Suprapubic skin (tissue), 4 donors: ENCODE measurements at regions not wholly inside any gene's neighbourhood (a gene's known extent, or its start where the extent isn't known, plus 50 kb on each side); places are given as distances from the start of the nearest gene placed in this dataset.

Experiments used
- DNase-seq, 2 donors: peaks; one replicate each; pipeline ENCODE4 v3.0.0-alpha.2; 2019; ENCODE audit warnings: low spot score in 2 of 2
- H3K27ac ChIP-seq: fragments of 200-600 bp; sonication (generic); one replicate; pipeline ENCODE4 v1.5.1; 2019
- H3K27me3 ChIP-seq: fragments of 200-600 bp; sonication (generic); one replicate; pipeline ENCODE4 v1.5.1; 2019
- H3K36me3 ChIP-seq: fragments of 200-600 bp; sonication (generic); one replicate; pipeline ENCODE4 v1.5.1; 2019
- H3K4me1 ChIP-seq: fragments of 200-600 bp; sonication (generic); one replicate; pipeline ENCODE4 v1.5.1; 2019
- H3K4me3 ChIP-seq: fragments of 200-600 bp; sonication (generic); one replicate; pipeline ENCODE4 v1.5.1; 2019; ENCODE audit warnings: mild to moderate bottlenecking
- H3K9me3 ChIP-seq: fragments of 200-600 bp; sonication (generic); one replicate; pipeline ENCODE4 v1.5.1; 2019
- EP300 ChIP-seq: sonication (generic); formaldehyde crosslinking; IDR thresholded peaks from one replicate; pipeline ENCODE4 v1.6.1; 2017; ENCODE audit warnings: antibody characterized with exemption
- POLR2A ChIP-seq, 2 donors: fragments of 450-650 bp; IDR thresholded peaks; one replicate each; pipeline ENCODE4 v1.6.1; 2017; ENCODE audit warnings: antibody characterized with exemption in 2 of 2, mild to moderate bottlenecking in 2 of 2, moderate library complexity in 2 of 2
- POLR2AphosphoS5 ChIP-seq, 3 donors: sonication (generic); formaldehyde crosslinking; IDR thresholded peaks; one replicate each; pipeline ENCODE4 v1.6.1; 2017; ENCODE audit warnings: antibody characterized with exemption in 3 of 3
- WGBS: methylation state at CpG from one replicate; pipeline ENCODE4 v1.1.5; 2018; 5-methylcytosine and 5-hydroxymethylcytosine counted together
- TF ChIP-seq, protein P1 (sequence below), 2 donors: fragments of 200-600 bp in 1 of 2; fragments of 450-650 bp in 1 of 2; sonication (generic) in 1 of 2; IDR thresholded peaks; one replicate each; pipeline ENCODE4 v1.5.1; 2016 to 2019; ENCODE audit warnings: antibody characterized with exemption in 2 of 2, mild to moderate bottlenecking in 1 of 2, moderate library complexity in 1 of 2

DNA sequence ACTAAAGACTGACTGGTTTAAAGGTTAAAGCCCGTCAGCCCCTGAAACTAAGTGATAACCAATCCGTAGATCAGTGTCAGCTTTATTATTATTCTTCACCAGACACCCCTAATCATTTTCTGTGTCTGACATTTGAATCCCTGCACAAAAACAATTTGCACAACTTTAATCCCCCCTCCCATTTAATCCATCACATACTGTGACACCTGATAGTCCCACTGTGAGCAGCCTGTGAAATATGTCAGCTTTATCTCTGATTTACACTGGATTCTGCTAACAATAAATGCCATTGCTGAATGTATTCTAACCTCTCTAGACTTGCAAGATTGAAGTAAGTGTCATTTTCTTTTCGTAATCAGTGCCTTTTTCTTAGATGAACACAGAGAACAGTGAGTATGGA, 2089.0 kb upstream of the RAG2 start:
- no peak for DNase-seq
- no peaks in the 10 kb centered on the region for H3K36me3 ChIP-seq
- H3K9me3 ChIP-seq = no peaks in the 10 kb centered on the region
- no peak overlapping the region for H3K4me3 ChIP-seq
- H3K27me3 ChIP-seq = no peaks in the 10 kb centered on the region
- H3K4me1 ChIP-seq = no peaks in the 10 kb centered on the region
- H3K27ac ChIP-seq = no peak overlapping the region
- TF ChIP-seq, protein P1, sequence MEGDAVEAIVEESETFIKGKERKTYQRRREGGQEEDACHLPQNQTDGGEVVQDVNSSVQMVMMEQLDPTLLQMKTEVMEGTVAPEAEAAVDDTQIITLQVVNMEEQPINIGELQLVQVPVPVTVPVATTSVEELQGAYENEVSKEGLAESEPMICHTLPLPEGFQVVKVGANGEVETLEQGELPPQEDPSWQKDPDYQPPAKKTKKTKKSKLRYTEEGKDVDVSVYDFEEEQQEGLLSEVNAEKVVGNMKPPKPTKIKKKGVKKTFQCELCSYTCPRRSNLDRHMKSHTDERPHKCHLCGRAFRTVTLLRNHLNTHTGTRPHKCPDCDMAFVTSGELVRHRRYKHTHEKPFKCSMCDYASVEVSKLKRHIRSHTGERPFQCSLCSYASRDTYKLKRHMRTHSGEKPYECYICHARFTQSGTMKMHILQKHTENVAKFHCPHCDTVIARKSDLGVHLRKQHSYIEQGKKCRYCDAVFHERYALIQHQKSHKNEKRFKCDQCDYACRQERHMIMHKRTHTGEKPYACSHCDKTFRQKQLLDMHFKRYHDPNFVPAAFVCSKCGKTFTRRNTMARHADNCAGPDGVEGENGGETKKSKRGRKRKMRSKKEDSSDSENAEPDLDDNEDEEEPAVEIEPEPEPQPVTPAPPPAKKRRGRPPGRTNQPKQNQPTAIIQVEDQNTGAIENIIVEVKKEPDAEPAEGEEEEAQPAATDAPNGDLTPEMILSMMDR (IDR thresholded peaks at IDR 0.05) = no peak
- no peak for TF ChIP-seq POLR2A (IDR thresholded peaks at IDR 0.05)
- no peak for TF ChIP-seq POLR2AphosphoS5 (IDR thresholded peaks at IDR 0.05)
- TF ChIP-seq EP300 = no peak
- WGBS = 79% methylated on average over 3 of the region's 3 CpGs

DNA sequence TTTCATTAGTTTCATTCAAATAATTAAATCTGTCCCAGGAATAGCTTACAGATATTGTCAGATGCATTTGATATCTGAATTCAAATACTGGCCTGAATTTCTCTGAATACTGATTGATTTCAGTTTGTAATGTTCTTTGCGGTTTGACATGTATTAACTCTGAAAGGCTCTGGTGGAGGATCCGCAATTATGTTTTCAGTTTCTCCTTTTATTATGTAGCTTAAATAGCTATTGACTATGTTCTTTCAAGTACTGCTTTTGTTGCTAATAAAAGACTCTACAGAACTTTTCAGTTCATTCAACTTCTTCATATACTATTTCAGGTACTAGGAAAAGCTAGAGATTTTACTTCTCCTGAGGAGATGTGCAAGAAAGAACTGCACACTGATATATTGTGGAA, 2085.4 kb upstream of the RAG2 start:
- Histone ChIP-seq H3K27ac (no peak overlapping the region), H3K4me3 (no peak overlapping the region), H3K27me3 (no peaks in the 10 kb centered on the region), H3K36me3 (no peaks in the 10 kb centered on the region), H3K4me1 (no peaks in the 10 kb centered on the region), H3K9me3 (no peaks in the 10 kb centered on the region)
- WGBS = 97% methylated on average over 2 of the region's 2 CpGs
- TF ChIP-seq EP300 (no peak), POLR2A (IDR thresholded peaks at IDR 0.05) (no peak), POLR2AphosphoS5 (IDR thresholded peaks at IDR 0.05) (no peak)
- TF ChIP-seq, protein P1 (IDR thresholded peaks at IDR 0.05) = no peak
- DNase-seq = no peak

DNA sequence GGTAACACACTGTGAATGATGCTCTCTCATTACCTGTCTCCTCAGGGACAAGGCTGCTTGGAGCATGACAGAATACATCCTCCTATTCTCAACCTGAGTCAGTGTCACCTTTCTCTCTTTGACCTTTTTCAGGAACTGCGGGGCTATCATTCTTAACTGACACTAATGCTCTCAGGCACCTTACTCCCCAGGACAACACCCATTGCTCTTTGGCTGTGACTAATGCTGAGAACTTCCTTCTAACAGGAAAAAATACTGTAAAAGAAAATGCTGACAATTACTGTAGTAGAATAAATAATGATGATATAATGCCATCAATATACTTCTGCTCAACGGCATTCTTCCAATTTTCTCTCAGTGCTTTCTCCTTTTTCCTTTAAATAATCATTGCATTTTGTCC, 2082.7 kb upstream of the RAG2 start:
- no peaks in the 10 kb centered on the region for H3K36me3 ChIP-seq
- no peak overlapping the region for H3K27ac ChIP-seq
- DNase-seq = no peak
- no peaks in the 10 kb centered on the region for H3K9me3 ChIP-seq
- no peak overlapping the region for H3K4me3 ChIP-seq
- 59% methylated on average over 2 of the region's 2 CpGs for WGBS
- H3K27me3 ChIP-seq = no peaks in the 10 kb centered on the region
- no peaks in the 10 kb centered on the region for H3K4me1 ChIP-seq
- TF ChIP-seq, protein P1 (IDR thresholded peaks at IDR 0.05) = no peak
- TF ChIP-seq EP300 = no peak
- TF ChIP-seq POLR2A (IDR thresholded peaks at IDR 0.05) = no peak
- no peak for TF ChIP-seq POLR2AphosphoS5 (IDR thresholded peaks at IDR 0.05)

DNA sequence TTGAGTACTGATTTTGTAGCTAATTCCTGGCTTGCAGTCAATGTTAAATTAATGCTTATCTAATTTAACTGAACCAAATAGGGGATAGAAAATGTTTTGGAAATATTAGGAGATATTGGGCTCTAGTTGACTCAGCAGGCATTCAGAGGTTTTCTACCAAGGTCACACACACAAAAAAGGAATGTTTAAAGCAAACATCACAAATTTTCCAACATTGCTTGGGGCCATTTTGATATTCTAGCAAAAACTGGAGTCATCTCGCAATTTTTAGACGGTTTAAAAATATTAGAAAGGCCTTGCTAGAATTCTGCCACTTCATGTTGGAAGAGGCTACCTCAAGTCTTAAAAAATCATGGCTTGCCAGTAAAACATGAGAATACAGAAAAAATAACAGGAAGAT, 2082.1 kb upstream of the RAG2 start:
- TF ChIP-seq POLR2AphosphoS5 (IDR thresholded peaks at IDR 0.05) (no peak), POLR2A (IDR thresholded peaks at IDR 0.05) (no peak), EP300 (no peak)
- TF ChIP-seq, protein P1 (IDR thresholded peaks at IDR 0.05) = no peak
- H3K27ac ChIP-seq = no peak overlapping the region
- H3K9me3 ChIP-seq = no peaks in the 10 kb centered on the region
- H3K4me3 ChIP-seq = no peak overlapping the region
- H3K36me3 ChIP-seq = no peaks in the 10 kb centered on the region
- no peaks in the 10 kb centered on the region for H3K27me3 ChIP-seq
- no peak for DNase-seq
- 66% methylated on average over 2 of the region's 2 CpGs for WGBS
- no peaks in the 10 kb centered on the region for H3K4me1 ChIP-seq

DNA sequence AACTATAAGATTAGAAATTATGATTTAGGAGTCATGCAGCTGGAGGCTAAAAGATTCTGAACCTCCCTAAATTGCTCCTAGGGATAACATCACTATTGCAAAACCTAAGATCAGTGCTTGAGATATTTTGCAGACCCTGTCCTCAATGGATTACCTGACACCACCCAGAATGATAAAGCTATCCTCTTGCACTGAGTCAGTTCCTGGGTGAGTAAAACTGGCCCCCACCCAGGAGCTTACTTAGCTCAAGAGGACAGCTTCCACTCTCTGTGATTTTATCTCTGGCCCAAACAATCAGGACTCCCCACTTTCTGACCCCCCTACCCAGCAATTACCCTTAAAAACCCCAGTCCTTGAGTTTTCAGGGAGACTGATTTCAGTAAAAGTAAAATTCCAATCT, 2074.4 kb upstream of the RAG2 start:
- no peaks in the 10 kb centered on the region for H3K36me3 ChIP-seq
- H3K4me3 ChIP-seq = no peak overlapping the region
- no peak overlapping the region for H3K27ac ChIP-seq
- TF ChIP-seq POLR2A (IDR thresholded peaks at IDR 0.05) = no peak
- no peak for TF ChIP-seq POLR2AphosphoS5 (IDR thresholded peaks at IDR 0.05)
- no peak for TF ChIP-seq EP300
- TF ChIP-seq, protein P1 (IDR thresholded peaks at IDR 0.05) = no peak
- no peak for DNase-seq
- no peaks in the 10 kb centered on the region for H3K27me3 ChIP-seq
- no peaks in the 10 kb centered on the region for H3K4me1 ChIP-seq
- no peaks in the 10 kb centered on the region for H3K9me3 ChIP-seq
